Stimulated activated CD4-positive, alpha-beta T cell treated with anti-CD3 and anti-CD28 coated beads, TNF-alpha, amount 100 ng/mL, for 1 hour (primary cell): ENCODE measurements at regions not wholly inside any gene's neighbourhood (a gene's known extent, or its start where the extent isn't known, plus 50 kb on each side); places are given as distances from the start of the nearest gene placed in this dataset.

Experiments
- DNase-seq, 3 donors: peaks; one replicate each; pipeline ENCODE4 v3.0.0-alpha.2; 2020; ENCODE audit warnings: low read depth in 3 of 3, low spot score in 1 of 3

- DNase-seq: no peak
These were observed 161.0 kb upstream of the S100G start for GRCh38 chrX:16488959-16489358.

GRCh38 chrX:16491461-16491860, 158.5 kb upstream of the S100G start:
- no peak for DNase-seq

- DNase-seq: no peak
These were observed 153.8 kb upstream of the S100G start for GRCh38 chrX:16496175-16496574.

- DNase-seq: no peak
These were observed 137.9 kb upstream of the S100G start for GRCh38 chrX:16511796-16512776.

- no peak for DNase-seq
These were observed 133.6 kb upstream of the S100G start for GRCh38 chrX:16516232-16516876.

GRCh38 chrX:16517039-16517605, 132.8 kb upstream of the S100G start:
- DNase-seq: no peak

- no peak for DNase-seq
These were observed 131.8 kb upstream of the S100G start for GRCh38 chrX:16518131-16518530.

GRCh38 chrX:16524316-16524715, 125.6 kb upstream of the S100G start:
- DNase-seq: no peak

- no peak for DNase-seq
These were observed 124.0 kb upstream of the S100G start for GRCh38 chrX:16526003-16526402.

GRCh38 chrX:16528620-16529019, 121.3 kb upstream of the S100G start:
- DNase-seq: no peak
